NCI-H748 (cell line): ENCODE measurements at regions not wholly inside any gene's neighbourhood (a gene's known extent, or its start where the extent isn't known, plus 50 kb on each side); places are given as distances from the start of the nearest gene placed in this dataset.
"Not testable (repeated sequence)": the region's sequence is repeated elsewhere in the genome, so short reads cannot be mapped to it uniquely, and the experiment has no call there.

Experiments
- DNase-seq: peaks from one replicate; lab custom pipeline; 2025; ENCODE audit not compliant: unreplicated experiment; lab: John Stamatoyannopoulos, UW

GRCh38 chr1:98296681-98297080 is 364.8 kb upstream of the SNX7 start:
- DNase-seq: no peak

- no peak for DNase-seq
These were observed 367.4 kb upstream of the SNX7 start for GRCh38 chr1:98294127-98294526.

GRCh38 chr1:98292994-98293393 is 368.5 kb upstream of the SNX7 start:
- DNase-seq: no peak

GRCh38 chr1:98289311-98289710 is 368.5 kb upstream of the DPYD start:
- no peak for DNase-seq

GRCh38 chr1:98288494-98288893 is 367.7 kb upstream of the DPYD start:
- no peak for DNase-seq

- no peak for DNase-seq
These were observed 366.8 kb upstream of the DPYD start for GRCh38 chr1:98287626-98288025.

GRCh38 chr1:98286656-98287055 is 365.8 kb upstream of the DPYD start:
- no peak for DNase-seq

- not testable (repeated sequence) for DNase-seq
These were observed 364.5 kb upstream of the DPYD start for GRCh38 chr1:98285286-98285685.

- no peak for DNase-seq
These were observed 359.2 kb upstream of the DPYD start for GRCh38 chr1:98280049-98280448.

- DNase-seq: no peak
These were observed 357.2 kb upstream of the DPYD start for GRCh38 chr1:98278055-98278454.

GRCh38 chr1:98277118-98277517 is 356.3 kb upstream of the DPYD start:
- DNase-seq: no peak

GRCh38 chr1:98276514-98276913 is 355.7 kb upstream of the DPYD start:
- DNase-seq: no peak

- no peak for DNase-seq
These were observed 347.5 kb upstream of the DPYD start for GRCh38 chr1:98268316-98268715.

- no peak for DNase-seq
These were observed 346.6 kb upstream of the DPYD start for GRCh38 chr1:98267423-98267822.

GRCh38 chr1:98264727-98265126 is 343.9 kb upstream of the DPYD start:
- no peak for DNase-seq

GRCh38 chr1:98260839-98261238 is 340.0 kb upstream of the DPYD start:
- DNase-seq: no peak

GRCh38 chr1:98260412-98260811 is 339.6 kb upstream of the DPYD start:
- no peak for DNase-seq

- no peak for DNase-seq
These were observed 335.9 kb upstream of the DPYD start for GRCh38 chr1:98256700-98257099.

GRCh38 chr1:98253145-98253544 is 332.3 kb upstream of the DPYD start:
- DNase-seq: peak; percentile 13

GRCh38 chr1:98251497-98251896 is 330.7 kb upstream of the DPYD start:
- no peak for DNase-seq

GRCh38 chr1:98232678-98233077 is 311.8 kb upstream of the DPYD start:
- no peak for DNase-seq

GRCh38 chr1:98222706-98223105 is 301.9 kb upstream of the DPYD start:
- no peak for DNase-seq

- peak; percentile 58 for DNase-seq
These were observed 301.1 kb upstream of the DPYD start for GRCh38 chr1:98221923-98222322.

- no peak for DNase-seq
These were observed 296.8 kb upstream of the DPYD start for GRCh38 chr1:98217601-98218000.
